GM04503 (cell line): ENCODE measurements at regions not wholly inside any gene's neighbourhood (a gene's known extent, or its start where the extent isn't known, plus 50 kb on each side); places are given as distances from the start of the nearest gene placed in this dataset.

ENCODE experiments used
- DNase-seq: peaks from one replicate; pipeline ENCODE4 v3.0.0-alpha.2; 2012; ENCODE audit warnings: low read depth

DNA sequence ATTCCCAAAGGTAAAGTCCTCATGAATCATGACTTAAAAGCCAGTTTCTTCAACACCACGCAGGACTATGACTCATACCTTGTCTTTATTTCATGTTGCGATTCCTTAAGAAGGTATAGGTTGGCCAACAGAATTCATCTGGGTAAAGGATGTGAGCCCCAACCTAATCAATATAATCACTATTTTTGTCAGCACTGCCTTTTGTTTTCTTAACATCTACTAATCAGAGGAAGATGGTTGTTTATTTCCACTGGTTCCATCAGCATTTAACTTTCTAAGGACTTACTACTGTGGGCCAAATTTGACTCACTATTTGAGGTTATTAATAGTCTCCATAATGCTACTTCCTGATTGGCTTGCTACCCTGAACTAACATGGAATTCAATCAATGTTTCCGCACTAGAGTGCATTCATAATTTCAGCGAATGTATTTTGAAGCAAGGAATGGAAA lies 78.6 kb downstream of the SCG2 start:
- no peak for DNase-seq

- no peak for DNase-seq
Measured at GRCh38 chr2:223524066-223524465, 78.1 kb downstream of the SCG2 start.

DNA sequence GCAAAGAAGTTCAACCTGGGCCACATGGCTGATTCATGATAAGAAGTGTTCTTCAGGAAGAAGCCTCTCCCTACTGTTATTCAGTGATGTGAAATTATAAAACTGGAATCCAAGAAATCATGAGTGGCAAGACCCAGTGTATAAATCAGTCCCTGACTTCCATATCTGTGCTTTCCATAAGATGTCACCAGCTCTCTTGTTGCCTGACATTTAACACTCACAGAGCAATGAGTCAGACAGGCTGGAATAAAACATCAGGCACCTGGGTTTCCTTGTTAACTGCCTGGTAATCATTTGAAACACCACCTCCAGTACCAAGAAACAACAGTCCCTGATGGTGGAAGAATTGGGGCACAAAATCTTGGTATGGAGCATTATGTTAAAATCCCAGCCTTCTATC lies 76.1 kb downstream of the SCG2 start:
- no peak for DNase-seq

GRCh38 chr2:223528036-223528435 lies 74.1 kb downstream of the SCG2 start:
- DNase-seq, result peak; percentile 34

DNA sequence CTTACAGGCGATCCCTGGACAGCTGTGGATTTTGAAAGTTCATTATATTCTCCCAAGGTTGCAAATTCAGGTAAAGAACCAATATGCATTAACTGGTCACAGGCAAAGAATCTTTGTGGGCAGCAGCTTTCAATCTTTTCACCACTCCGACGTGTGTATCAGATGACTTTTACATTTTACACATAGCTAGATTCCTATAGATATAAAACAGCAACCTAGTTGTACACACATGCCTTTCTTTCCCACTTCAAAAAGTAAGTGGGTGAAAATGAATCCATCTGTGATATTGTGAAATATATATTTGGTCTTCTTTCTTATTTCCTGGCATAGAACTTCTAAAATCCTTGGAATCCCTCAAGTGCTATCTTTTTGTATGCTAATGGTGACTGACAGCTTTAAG lies 72.5 kb downstream of the SCG2 start:
- DNase-seq, result no peak

GRCh38 chr2:223530811-223531210 lies 71.3 kb downstream of the SCG2 start:
- DNase-seq, result no peak

DNA sequence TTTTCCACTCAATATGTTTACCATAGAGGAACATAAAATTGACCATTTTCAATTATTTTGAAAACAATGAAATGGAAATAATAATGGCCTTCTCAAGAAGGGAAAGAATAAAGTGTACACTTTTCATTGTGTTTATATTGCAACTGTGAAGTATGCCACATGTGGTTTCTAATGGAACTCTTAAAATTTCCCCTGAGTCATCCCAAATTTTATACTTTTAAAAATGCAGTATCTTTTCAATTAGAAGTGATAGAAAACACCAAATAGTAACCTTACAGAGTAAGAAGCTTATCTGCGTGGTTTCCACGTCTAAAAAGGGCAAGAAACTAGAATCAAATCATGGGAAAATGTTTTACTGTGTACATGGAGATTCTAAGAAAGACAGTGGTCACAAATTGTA lies 70.0 kb downstream of the SCG2 start:
- no peak for DNase-seq

- DNase-seq, result no peak
Measured at GRCh38 chr2:223532712-223533111, 69.4 kb downstream of the SCG2 start.

DNA sequence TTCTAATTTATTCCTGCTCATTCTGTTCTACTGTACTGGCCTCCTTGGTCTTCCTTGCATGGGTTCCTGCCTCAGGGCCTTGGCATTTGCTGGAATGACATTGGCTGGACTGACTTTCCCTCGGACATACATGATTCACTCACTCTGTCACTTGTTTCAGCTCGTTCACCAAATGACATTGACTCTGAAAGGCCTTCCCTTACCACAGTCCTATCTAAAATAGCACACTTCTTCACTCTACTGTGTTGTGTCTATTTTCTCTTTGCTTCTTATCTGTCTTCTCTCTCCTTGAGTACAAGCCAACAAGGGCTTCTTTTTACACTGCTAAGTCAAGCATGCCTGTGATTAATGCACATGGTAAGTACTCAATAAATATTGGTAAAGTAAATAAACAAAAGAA lies 65.6 kb downstream of the SCG2 start:
- DNase-seq, result no peak

GRCh38 chr2:223537115-223537514 lies 65.0 kb downstream of the SCG2 start:
- DNase-seq, result no peak

- DNase-seq, result no peak
Measured at GRCh38 chr2:223537651-223538601, 64.2 kb downstream of the SCG2 start.

GRCh38 chr2:223538920-223539440 lies 63.2 kb downstream of the SCG2 start:
- DNase-seq, result no peak

DNA sequence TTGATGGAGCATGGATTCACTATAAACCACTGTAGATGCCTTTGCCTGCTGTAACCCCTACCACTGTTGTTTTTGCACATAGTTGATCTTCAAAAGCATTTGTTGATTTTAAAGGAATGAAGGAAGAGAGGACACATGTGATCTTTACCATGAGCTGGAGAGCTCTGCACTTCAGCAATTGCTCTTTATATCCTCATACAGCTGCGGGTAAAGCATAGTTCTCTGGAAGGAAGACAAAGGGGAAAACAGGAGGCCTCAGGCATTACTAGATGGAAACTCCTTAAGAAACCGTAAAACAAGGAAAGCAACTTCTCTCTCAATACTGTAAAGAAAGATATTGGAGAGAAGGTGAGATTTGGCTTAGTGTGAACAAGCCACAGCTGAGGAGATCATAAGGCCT lies 60.6 kb downstream of the SCG2 start:
- no peak for DNase-seq

- DNase-seq, result no peak
Measured at GRCh38 chr2:223542501-223542900, 59.7 kb downstream of the SCG2 start.

DNA sequence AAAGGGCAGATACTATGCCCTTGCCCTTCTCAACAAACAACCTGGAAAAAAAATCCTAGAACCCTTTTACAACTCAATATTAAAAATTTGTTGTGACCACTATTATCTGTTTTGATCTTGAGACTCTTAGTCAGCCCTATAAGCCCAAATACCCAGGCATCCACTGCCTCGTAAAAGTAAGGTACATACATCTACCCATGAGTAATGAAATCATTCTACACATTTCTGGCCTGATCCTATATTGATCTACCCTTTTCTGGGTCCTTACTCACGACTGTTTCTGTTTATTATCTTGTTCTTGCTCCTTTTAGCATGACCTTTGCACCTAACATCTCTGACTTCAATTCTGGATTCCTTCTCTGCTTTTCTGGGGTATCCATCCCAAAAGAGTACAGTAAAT lies 56.8 kb downstream of the SCG2 start:
- no peak for DNase-seq

- no peak for DNase-seq
Measured at GRCh38 chr2:223545830-223546229, 56.3 kb downstream of the SCG2 start.
